ENCODE measurements at regions not wholly inside any gene's neighbourhood (a gene's known extent, or its start where the extent isn't known, plus 50 kb on each side); places are given as distances from the start of the nearest gene placed in this dataset.

DNA sequence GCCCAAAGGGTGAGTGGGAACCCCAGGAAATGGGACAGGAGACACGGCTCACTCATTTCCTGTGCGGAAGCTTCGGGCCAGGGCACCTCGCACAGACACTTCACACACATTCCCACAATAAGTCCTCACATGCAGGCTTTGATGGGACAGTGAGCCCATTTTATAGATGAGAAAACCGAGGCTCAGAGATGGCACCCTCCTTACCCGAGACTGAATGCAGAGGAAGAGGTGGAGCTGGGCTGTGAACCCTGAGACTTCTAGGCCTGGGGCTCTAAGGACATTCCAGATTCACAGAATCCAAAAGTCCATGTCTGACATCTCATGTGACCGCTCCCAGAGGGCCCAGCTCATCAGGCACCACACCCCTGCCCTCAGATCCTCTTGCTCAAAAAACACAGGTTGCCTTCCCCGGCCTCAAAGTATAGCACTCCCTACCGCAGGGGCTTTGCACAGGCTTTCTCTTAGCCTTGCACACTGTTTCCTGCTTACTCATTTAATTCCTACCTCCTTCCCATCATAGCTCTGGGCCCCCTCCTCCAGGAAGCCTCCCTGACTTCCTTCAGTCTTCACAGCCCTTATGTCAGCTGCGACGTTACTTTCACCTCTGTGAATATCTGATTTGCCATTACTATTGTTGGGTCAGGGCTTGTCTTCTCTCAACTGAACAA lies 57.1 kb upstream of the TCF20 start:
- Histone ChIP-seq H3K27me3 (replicated peaks; ENCODE audit: insufficient read depth) (no peaks in the 10 kb centered on the region), H3K4me3 (no peak overlapping the region), H3K9me3 (no peaks in the 10 kb centered on the region), H3K27ac (no peak overlapping the region), H3K36me3 (no peaks in the 10 kb centered on the region), H3K4me1 (replicated peaks) (no peaks in the 10 kb centered on the region)
- no peak for DNase-seq (ENCODE audit: low spot score)
- intact Hi-C loops (cut with DNase I): loop anchor here (10.0 kb wide), 1 partner anchor 107 kb away; the partner anchor contains the start of gene NFAM1
- 85% methylated on average over 11 of the region's 11 CpGs for WGBS
- TF ChIP-seq POLR2A (IDR thresholded peaks at IDR 0.05): no peak
- no peak for TF ChIP-seq POLR2AphosphoS5 (IDR thresholded peaks at IDR 0.05)
- TF ChIP-seq, protein P1, sequence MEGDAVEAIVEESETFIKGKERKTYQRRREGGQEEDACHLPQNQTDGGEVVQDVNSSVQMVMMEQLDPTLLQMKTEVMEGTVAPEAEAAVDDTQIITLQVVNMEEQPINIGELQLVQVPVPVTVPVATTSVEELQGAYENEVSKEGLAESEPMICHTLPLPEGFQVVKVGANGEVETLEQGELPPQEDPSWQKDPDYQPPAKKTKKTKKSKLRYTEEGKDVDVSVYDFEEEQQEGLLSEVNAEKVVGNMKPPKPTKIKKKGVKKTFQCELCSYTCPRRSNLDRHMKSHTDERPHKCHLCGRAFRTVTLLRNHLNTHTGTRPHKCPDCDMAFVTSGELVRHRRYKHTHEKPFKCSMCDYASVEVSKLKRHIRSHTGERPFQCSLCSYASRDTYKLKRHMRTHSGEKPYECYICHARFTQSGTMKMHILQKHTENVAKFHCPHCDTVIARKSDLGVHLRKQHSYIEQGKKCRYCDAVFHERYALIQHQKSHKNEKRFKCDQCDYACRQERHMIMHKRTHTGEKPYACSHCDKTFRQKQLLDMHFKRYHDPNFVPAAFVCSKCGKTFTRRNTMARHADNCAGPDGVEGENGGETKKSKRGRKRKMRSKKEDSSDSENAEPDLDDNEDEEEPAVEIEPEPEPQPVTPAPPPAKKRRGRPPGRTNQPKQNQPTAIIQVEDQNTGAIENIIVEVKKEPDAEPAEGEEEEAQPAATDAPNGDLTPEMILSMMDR (IDR thresholded peaks at IDR 0.05): no peak

DNA sequence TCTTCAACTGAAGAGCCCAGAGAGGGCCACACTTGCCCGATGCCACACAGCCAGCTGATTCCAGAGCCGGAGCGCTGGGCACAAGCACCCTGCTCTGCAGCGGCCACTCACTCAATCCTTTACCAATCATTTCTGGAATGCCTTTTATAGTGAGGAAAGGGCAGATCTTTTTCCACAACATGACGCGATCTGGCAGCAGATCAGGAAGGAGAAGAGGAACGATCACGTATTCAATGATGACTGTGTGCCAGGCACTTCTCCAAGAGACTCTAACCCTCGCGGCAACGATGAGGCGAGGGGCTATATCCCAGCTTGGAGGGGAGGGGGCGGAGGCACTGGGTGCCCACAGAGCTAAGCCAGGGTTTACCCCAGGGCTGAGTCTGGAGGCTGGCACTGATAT lies 56.3 kb upstream of the TCF20 start:
- intact Hi-C loops (cut with DNase I): loop anchor here (10.0 kb wide), 1 partner anchor 108 kb away; the partner anchor contains the start of gene NFAM1
- H3K27ac ChIP-seq: no peak overlapping the region
- no peaks in the 10 kb centered on the region for H3K4me1 ChIP-seq (replicated peaks)
- no peak for DNase-seq (ENCODE audit: low spot score)
- H3K9me3 ChIP-seq: no peaks in the 10 kb centered on the region
- H3K36me3 ChIP-seq: no peaks in the 10 kb centered on the region
- WGBS: 70% methylated on average over 13 of the region's 13 CpGs
- H3K27me3 ChIP-seq (replicated peaks; ENCODE audit: insufficient read depth): no peaks in the 10 kb centered on the region
- H3K4me3 ChIP-seq: no peak overlapping the region
- TF ChIP-seq POLR2A (IDR thresholded peaks at IDR 0.05): no peak
- no peak for TF ChIP-seq POLR2AphosphoS5 (IDR thresholded peaks at IDR 0.05)
- TF ChIP-seq, protein P1 (IDR thresholded peaks at IDR 0.05): no peak

DNA sequence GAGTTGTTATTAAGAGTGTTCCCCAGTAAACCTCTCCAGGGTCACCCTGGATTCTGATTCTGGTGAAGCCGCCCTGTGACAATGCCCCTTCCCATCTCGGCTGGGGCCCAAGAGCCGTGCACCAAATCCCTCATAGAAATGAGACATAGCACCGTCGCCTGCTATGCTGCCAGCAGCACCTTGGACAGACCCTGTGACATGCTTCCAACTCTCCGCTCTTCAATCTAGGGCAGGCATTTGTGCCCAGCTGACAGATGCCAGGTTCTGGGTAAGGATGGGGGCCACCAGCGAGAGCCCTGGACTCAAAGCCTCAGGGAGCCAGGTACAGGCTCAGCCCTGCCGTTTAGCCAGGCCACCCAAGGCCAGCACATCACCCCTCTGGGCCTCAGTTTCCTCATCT lies 55.8 kb upstream of the TCF20 start:
- H3K4me1 ChIP-seq (replicated peaks): no peaks in the 10 kb centered on the region
- H3K36me3 ChIP-seq: no peaks in the 10 kb centered on the region
- no peaks in the 10 kb centered on the region for H3K27me3 ChIP-seq (replicated peaks; ENCODE audit: insufficient read depth)
- TF ChIP-seq POLR2A (IDR thresholded peaks at IDR 0.05): no peak
- no peak for TF ChIP-seq POLR2AphosphoS5 (IDR thresholded peaks at IDR 0.05)
- WGBS: 95% methylated on average over 8 of the region's 8 CpGs
- no peak overlapping the region for H3K27ac ChIP-seq
- H3K4me3 ChIP-seq: no peak overlapping the region
- intact Hi-C loops (cut with DNase I): loop anchor here (10.0 kb wide), 1 partner anchor 108 kb away; the partner anchor contains the start of gene NFAM1
- H3K9me3 ChIP-seq: no peaks in the 10 kb centered on the region
- no peak for DNase-seq (ENCODE audit: low spot score)

DNA sequence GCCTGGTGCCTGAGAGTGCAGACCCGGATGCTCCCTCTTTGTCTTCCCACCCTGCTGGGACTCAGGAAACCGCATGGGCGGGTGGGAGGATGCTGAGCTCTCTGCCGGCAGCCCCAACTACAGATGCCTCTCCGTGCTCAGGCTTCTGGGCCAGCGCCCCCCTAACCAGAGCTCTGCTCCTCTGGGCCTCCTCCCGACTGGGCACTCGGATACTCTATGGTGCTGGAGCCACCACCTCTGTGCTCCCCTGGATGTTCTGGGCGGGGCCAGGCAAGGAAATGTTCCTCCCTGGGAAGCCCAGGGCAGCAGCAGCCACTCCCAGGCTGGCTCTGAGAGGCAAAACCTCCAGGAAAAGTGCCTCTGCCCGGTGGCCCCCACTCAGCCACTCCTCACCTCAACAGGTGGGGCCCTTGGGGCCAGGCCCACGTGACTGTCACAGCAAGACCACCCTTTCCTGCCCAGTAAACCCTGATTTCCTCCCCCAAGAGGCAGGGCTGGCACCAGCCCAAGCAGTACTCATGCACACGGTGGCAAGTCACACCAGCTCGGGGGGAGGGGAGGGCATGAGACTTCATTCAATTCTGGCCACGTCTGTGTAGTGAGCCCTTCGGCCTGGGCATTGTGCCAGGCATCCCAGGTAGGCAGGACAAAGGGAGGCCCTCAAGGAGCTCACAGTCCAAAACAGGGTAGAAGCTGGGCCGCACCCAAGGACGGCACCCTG lies 54.7 kb upstream of the TCF20 start:
- Histone ChIP-seq H3K27ac (no peak overlapping the region), H3K4me3 (no peak overlapping the region), H3K27me3 (replicated peaks; ENCODE audit: insufficient read depth) (no peaks in the 10 kb centered on the region), H3K36me3 (no peaks in the 10 kb centered on the region), H3K4me1 (replicated peaks) (no peaks in the 10 kb centered on the region), H3K9me3 (no peaks in the 10 kb centered on the region)
- WGBS: 47% methylated on average over 17 of the region's 17 CpGs
- no peak for DNase-seq (ENCODE audit: low spot score)
- intact Hi-C loops (cut with DNase I): loop anchor here (10.0 kb wide), 1 partner anchor 110 kb away; the partner anchor contains the start of gene NFAM1
- no peak for TF ChIP-seq POLR2A (IDR thresholded peaks at IDR 0.05)
- TF ChIP-seq, protein P1 (IDR thresholded peaks at IDR 0.05): no peak
- TF ChIP-seq POLR2AphosphoS5 (IDR thresholded peaks at IDR 0.05): no peak

DNA sequence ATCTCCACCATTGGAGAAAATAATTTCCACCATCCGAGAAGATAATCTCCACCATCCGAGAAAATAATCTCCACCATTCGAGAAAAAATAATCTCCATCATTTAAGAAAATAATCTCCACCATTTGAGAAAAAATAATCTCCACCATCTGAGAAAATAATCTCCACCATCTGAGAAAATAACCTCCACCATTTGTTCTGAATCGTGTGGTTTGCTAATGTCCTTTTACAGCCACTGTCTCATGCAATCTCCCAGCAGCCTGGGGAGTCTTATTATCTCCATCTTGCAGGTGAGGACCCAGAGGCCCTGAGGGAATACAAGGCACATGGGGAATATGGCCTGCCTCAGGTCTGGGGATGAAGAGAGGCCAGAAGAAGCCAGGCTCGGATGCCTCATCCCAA lies 54.1 kb upstream of the TCF20 start:
- no peak for DNase-seq (ENCODE audit: low spot score)
- TF ChIP-seq POLR2AphosphoS5 (IDR thresholded peaks at IDR 0.05) (no peak), POLR2A (IDR thresholded peaks at IDR 0.05) (no peak)
- TF ChIP-seq, protein P1 (IDR thresholded peaks at IDR 0.05): no peak
- H3K4me1 ChIP-seq (replicated peaks): no peaks in the 10 kb centered on the region
- no peaks in the 10 kb centered on the region for H3K9me3 ChIP-seq
- intact Hi-C loops (cut with DNase I): loop anchor here (10.0 kb wide), 1 partner anchor 110 kb away; the partner anchor contains the start of gene NFAM1
- H3K27ac ChIP-seq: no peak overlapping the region
- H3K27me3 ChIP-seq (replicated peaks; ENCODE audit: insufficient read depth): no peaks in the 10 kb centered on the region
- WGBS: 79% methylated on average over 5 of the region's 5 CpGs
- no peaks in the 10 kb centered on the region for H3K36me3 ChIP-seq
- H3K4me3 ChIP-seq: no peak overlapping the region
